Mucosa of descending colon (tissue), 3 donors: ENCODE measurements at regions not wholly inside any gene's neighbourhood (a gene's known extent, or its start where the extent isn't known, plus 50 kb on each side); places are given as distances from the start of the nearest gene placed in this dataset.

Experiments used
- ATAC-seq: fragments of 200-7000 bp; cut with Tn5 transposase; one replicate; pipeline ENCODE4 v1.9.1; 2020; ENCODE audit warnings: mild to moderate bottlenecking, moderate library complexity
- DNase-seq, 3 donors: peaks; one replicate each; pipeline ENCODE4 v3.0.0-alpha.2; 2020
- H3K36me3 ChIP-seq: fragments of 200-600 bp; one replicate; pipeline ENCODE4 v1.8.0; 2021; ENCODE audit warnings: low read depth, mild to moderate bottlenecking
- H3K4me1 ChIP-seq: fragments of 200-600 bp; one replicate; pipeline ENCODE4 v1.8.0; 2021; ENCODE audit warnings: low read depth, mild to moderate bottlenecking
- H3K4me3 ChIP-seq: fragments of 200-600 bp; one replicate; pipeline ENCODE4 v1.8.0; 2021; ENCODE audit warnings: mild to moderate bottlenecking
- H3K9me3 ChIP-seq: fragments of 200-600 bp; one replicate; pipeline ENCODE4 v1.8.0; 2021; ENCODE audit warnings: mild to moderate bottlenecking
- intact Hi-C, 2 donors: fragments of 100-400 bp; cut with DNase I in 1 of 2; cut with micrococcal nuclease in 1 of 2; formaldehyde crosslinking; loops; one replicate each; pipeline versions ENCODE4 v1.11.0 to v1.11.1; 2022; cut with DNase I, micrococcal nuclease
- TF ChIP-seq, protein P1 (sequence below): fragments of 200-600 bp; IDR thresholded peaks from one replicate; pipeline ENCODE4 v1.8.0; 2022; ENCODE audit warnings: antibody characterized with exemption, mild to moderate bottlenecking
- donor health status: DM: no; HTN: no; CAD: no; lungs with moderate emphysema.
- donor health status: DM: no; HTN: no; CAD: no.
- donor health status: DM: no; HTN: yes; CAD: no.

GRCh38 chr4:156313497-156313896 is 359.8 kb upstream of the CTSO start:
- Histone ChIP-seq H3K4me1 (no peaks in the 10 kb centered on the region), H3K9me3 (peaks cover 5% of the 10 kb centered on the region), H3K36me3 (no peaks in the 10 kb centered on the region), H3K4me3 (no peak overlapping the region)
- TF ChIP-seq, protein P1, sequence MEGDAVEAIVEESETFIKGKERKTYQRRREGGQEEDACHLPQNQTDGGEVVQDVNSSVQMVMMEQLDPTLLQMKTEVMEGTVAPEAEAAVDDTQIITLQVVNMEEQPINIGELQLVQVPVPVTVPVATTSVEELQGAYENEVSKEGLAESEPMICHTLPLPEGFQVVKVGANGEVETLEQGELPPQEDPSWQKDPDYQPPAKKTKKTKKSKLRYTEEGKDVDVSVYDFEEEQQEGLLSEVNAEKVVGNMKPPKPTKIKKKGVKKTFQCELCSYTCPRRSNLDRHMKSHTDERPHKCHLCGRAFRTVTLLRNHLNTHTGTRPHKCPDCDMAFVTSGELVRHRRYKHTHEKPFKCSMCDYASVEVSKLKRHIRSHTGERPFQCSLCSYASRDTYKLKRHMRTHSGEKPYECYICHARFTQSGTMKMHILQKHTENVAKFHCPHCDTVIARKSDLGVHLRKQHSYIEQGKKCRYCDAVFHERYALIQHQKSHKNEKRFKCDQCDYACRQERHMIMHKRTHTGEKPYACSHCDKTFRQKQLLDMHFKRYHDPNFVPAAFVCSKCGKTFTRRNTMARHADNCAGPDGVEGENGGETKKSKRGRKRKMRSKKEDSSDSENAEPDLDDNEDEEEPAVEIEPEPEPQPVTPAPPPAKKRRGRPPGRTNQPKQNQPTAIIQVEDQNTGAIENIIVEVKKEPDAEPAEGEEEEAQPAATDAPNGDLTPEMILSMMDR = no peak
- intact Hi-C loops = no loop called here
- DNase-seq (no peak), ATAC-seq (no peak)

GRCh38 chr4:156312261-156312847 is 358.7 kb upstream of the CTSO start:
- intact Hi-C loops = no loop called here
- Histone ChIP-seq H3K9me3 (peaks cover 3% of the 10 kb centered on the region), H3K36me3 (no peaks in the 10 kb centered on the region), H3K4me3 (no peak overlapping the region), H3K4me1 (no peaks in the 10 kb centered on the region)
- no peak for DNase-seq
- ATAC-seq = no peak
- TF ChIP-seq, protein P1 = no peak

- Histone ChIP-seq H3K9me3 (no peaks in the 10 kb centered on the region), H3K4me1 (no peaks in the 10 kb centered on the region), H3K36me3 (no peaks in the 10 kb centered on the region), H3K4me3 (no peak overlapping the region)
- DNase-seq (no peak), ATAC-seq (no peak)
- TF ChIP-seq, protein P1 = no peak
- intact Hi-C loops = no loop called here
Observed at GRCh38 chr4:156309031-156309430, 355.4 kb upstream of the CTSO start.

DNA sequence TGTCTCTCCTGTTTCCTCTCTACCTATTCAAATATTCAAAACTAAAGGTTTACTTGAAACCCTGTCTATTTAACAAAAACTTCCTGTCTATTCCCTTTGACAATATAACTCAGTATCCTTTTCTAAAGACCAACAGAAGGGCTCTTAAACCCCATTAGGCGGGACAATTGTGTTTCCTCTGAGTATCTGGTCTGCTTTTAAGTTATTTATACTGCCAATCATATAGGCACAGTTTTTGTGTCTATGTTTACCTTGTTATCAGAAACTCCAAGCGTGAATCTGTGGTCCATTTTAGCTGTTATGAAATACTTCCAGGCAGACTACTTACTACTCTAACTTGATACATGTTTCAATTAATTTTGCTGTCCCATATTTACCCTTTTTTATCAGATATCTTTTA is 350.0 kb upstream of the CTSO start:
- TF ChIP-seq, protein P1 = no peak
- Histone ChIP-seq H3K4me3 (no peak overlapping the region), H3K9me3 (no peaks in the 10 kb centered on the region), H3K4me1 (no peaks in the 10 kb centered on the region), H3K36me3 (no peaks in the 10 kb centered on the region)
- intact Hi-C loops = no loop called here
- DNase-seq (no peak), ATAC-seq (no peak)

- DNase-seq = peak in 1 of 3 donors; percentile 9
- intact Hi-C loops = loop anchor here in 1 of 2 donors (10.0 kb wide), 1 partner anchor 667 kb away; no protein-coding TSS in a partner anchor
- H3K9me3 ChIP-seq = no peaks in the 10 kb centered on the region
- H3K4me3 ChIP-seq = no peak overlapping the region
- no peaks in the 10 kb centered on the region for H3K36me3 ChIP-seq
- H3K4me1 ChIP-seq = no peaks in the 10 kb centered on the region
- ATAC-seq = peak; percentile 46
- TF ChIP-seq, protein P1 = no peak
Observed at GRCh38 chr4:156298230-156298629, 344.6 kb upstream of the CTSO start.
